ENCODE measurements at regions not wholly inside any gene's neighbourhood (a gene's known extent, or its start where the extent isn't known, plus 50 kb on each side); places are given as distances from the start of the nearest gene placed in this dataset.

GRCh38 chr1:69256036-69256435 is 311.7 kb upstream of the LRRC7 start:
- no peak for DNase-seq

- DNase-seq, result no peak
These were observed 308.9 kb upstream of the LRRC7 start for GRCh38 chr1:69258842-69259241.

GRCh38 chr1:69263921-69264391 is 303.8 kb upstream of the LRRC7 start:
- DNase-seq, result peak; percentile 68

- no peak for DNase-seq
These were observed 298.2 kb upstream of the LRRC7 start for GRCh38 chr1:69269491-69269890.

- DNase-seq, result no peak
These were observed 296.1 kb upstream of the LRRC7 start for GRCh38 chr1:69271587-69272125.

GRCh38 chr1:69272684-69273083 is 295.0 kb upstream of the LRRC7 start:
- no peak for DNase-seq

- DNase-seq, result no peak
These were observed 288.8 kb upstream of the LRRC7 start for GRCh38 chr1:69278923-69279322.

- no peak for DNase-seq
These were observed 284.2 kb upstream of the LRRC7 start for GRCh38 chr1:69283516-69283915.

GRCh38 chr1:69284508-69284907 is 283.2 kb upstream of the LRRC7 start:
- no peak for DNase-seq

GRCh38 chr1:69288416-69288815 is 279.3 kb upstream of the LRRC7 start:
- DNase-seq, result no peak

GRCh38 chr1:69290291-69290690 is 277.4 kb upstream of the LRRC7 start:
- no peak for DNase-seq

- DNase-seq, result no peak
These were observed 276.2 kb upstream of the LRRC7 start for GRCh38 chr1:69291541-69291940.

- no peak for DNase-seq
These were observed 274.9 kb upstream of the LRRC7 start for GRCh38 chr1:69292833-69293232.

- DNase-seq, result no peak
These were observed 273.6 kb upstream of the LRRC7 start for GRCh38 chr1:69294171-69294570.

- DNase-seq, result no peak
These were observed 272.5 kb upstream of the LRRC7 start for GRCh38 chr1:69295265-69295664.

GRCh38 chr1:69305621-69306020 is 262.1 kb upstream of the LRRC7 start:
- DNase-seq, result no peak

GRCh38 chr1:69312055-69312732 is 255.5 kb upstream of the LRRC7 start:
- no peak for DNase-seq

GRCh38 chr1:69313118-69313517 is 254.6 kb upstream of the LRRC7 start:
- DNase-seq, result no peak

GRCh38 chr1:69315416-69315815 is 252.3 kb upstream of the LRRC7 start:
- DNase-seq, result no peak

- no peak for DNase-seq
These were observed 251.9 kb upstream of the LRRC7 start for GRCh38 chr1:69315823-69316222.

GRCh38 chr1:69319287-69319686 is 248.4 kb upstream of the LRRC7 start:
- DNase-seq, result no peak

GRCh38 chr1:69320757-69321211 is 246.9 kb upstream of the LRRC7 start:
- no peak for DNase-seq

GRCh38 chr1:69321311-69321710 is 246.4 kb upstream of the LRRC7 start:
- no peak for DNase-seq

- no peak for DNase-seq
These were observed 239.5 kb upstream of the LRRC7 start for GRCh38 chr1:69328186-69328585.

All from skin of body (tissue), 1 donor.